Upper lobe of left lung (tissue), 6 donors: ENCODE measurements at regions not wholly inside any gene's neighbourhood (a gene's known extent, or its start where the extent isn't known, plus 50 kb on each side); places are given as distances from the start of the nearest gene placed in this dataset.

Experiments used
- ATAC-seq, 2 donors: fragments of 200-7000 bp; cut with Tn5 transposase; one replicate each; pipeline ENCODE4 v1.9.1; 2022; ENCODE audit warnings: mild to moderate bottlenecking in 2 of 2, moderate library complexity in 2 of 2; ENCODE audit not compliant: low FRiP score in 2 of 2
- DNase-seq, 2 donors: peaks; one replicate each; pipeline ENCODE4 v3.0.0-alpha.2; 2019 to 2020
- H3K27ac ChIP-seq, 4 donors: fragments of 200-600 bp; sonication (generic); one replicate each; pipeline ENCODE4 v1.5.1; 2016 to 2019
- H3K27me3 ChIP-seq, 4 donors: fragments of 200-600 bp; sonication (generic); one replicate each; pipeline ENCODE4 v1.5.1; 2017 to 2019
- H3K36me3 ChIP-seq, 4 donors: fragments of 200-600 bp; sonication (generic); one replicate each; pipeline ENCODE4 v1.5.1; 2016 to 2019
- H3K4me1 ChIP-seq, 4 donors: fragments of 200-600 bp; sonication (generic); one replicate each; pipeline ENCODE4 v1.5.1; 2018 to 2019
- H3K4me3 ChIP-seq, 4 donors: fragments of 200-600 bp; sonication (generic); one replicate each; pipeline ENCODE4 v1.5.1; 2017 to 2019; ENCODE audit warnings: mild to moderate bottlenecking in 2 of 4, moderate library complexity in 1 of 4
- H3K9me3 ChIP-seq, 4 donors: fragments of 200-600 bp; sonication (generic); one replicate each; pipeline ENCODE4 v1.5.1; 2018 to 2019
- EP300 ChIP-seq, 4 donors: sonication (generic); formaldehyde crosslinking; IDR thresholded peaks; one replicate each; pipeline ENCODE4 v1.5.1; 2017; ENCODE audit warnings: antibody characterized with exemption in 4 of 4, control low read depth in 2 of 4
- POLR2A ChIP-seq, 4 donors: fragments of 450-650 bp; IDR thresholded peaks; one replicate each; pipeline ENCODE4 v1.5.1; 2016 to 2017; ENCODE audit warnings: antibody characterized with exemption in 4 of 4, mild to moderate bottlenecking in 2 of 4
- POLR2AphosphoS5 ChIP-seq, 2 donors: sonication (generic); formaldehyde crosslinking; IDR thresholded peaks; one replicate each; pipeline ENCODE4 v1.5.1; 2017; ENCODE audit warnings: antibody characterized with exemption in 2 of 2
- WGBS, 2 donors: methylation state at CpG; one replicate each; pipeline ENCODE4 v1.1.5; 2017 to 2018; 5-methylcytosine and 5-hydroxymethylcytosine counted together
- TF ChIP-seq, protein P1 (sequence below), 6 experiments: fragments of 450-650 bp in 4 of 6; fragments of 200-600 bp in 2 of 6; sonication (generic) in 2 of 6; IDR thresholded peaks; one replicate each; pipeline ENCODE4 v1.5.1; 2016 to 2019; ENCODE audit warnings: antibody characterized with exemption in 6 of 6
- donor health status: DM: no; HTN: no; CAD: no; lungs with moderate emphysema.
- donor health status: DM: no; HTN: yes; CAD: no; lungs with severe emphysema.

DNA sequence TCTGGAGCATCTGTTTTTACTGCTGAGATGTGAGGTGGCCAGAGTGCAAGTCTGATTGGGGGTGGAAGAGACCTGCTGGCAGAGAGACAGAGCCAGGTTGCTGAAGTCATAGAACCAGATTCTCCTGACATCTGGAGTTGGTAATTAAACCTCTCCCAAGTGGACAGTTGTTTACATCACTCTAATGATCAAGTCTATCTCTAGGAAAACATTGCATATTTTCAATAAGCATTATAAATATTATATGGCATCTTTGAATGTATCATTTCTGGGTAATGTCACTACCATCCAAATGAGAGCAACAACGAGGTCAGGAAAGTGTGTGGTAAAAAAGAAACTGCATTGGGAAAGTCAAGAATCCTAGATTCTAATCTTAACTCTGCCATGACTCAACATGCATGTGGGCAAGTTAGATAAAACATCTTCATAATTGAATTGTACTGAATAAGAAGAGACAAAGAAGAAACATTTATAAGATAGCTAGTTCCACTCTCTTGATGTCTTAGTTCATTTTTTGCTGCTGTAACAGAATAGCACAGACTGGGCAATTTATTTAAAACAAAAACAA is 351.2 kb upstream of the API5 start:
- Histone ChIP-seq H3K4me1 (no peaks in the 10 kb centered on the region), H3K4me3 (no peak overlapping the region), H3K36me3 (no peaks in the 10 kb centered on the region), H3K9me3 (no peaks in the 10 kb centered on the region), H3K27me3 (no peaks in the 10 kb centered on the region), H3K27ac (no peak overlapping the region)
- WGBS, 2 donors, result 61 to 64% methylated on average over 1 of the region's 1 CpG
- TF ChIP-seq POLR2AphosphoS5 (IDR thresholded peaks at IDR 0.05) (no peak), POLR2A (IDR thresholded peaks at IDR 0.05) (no peak), EP300 (IDR thresholded peaks at IDR 0.05) (no peak)
- TF ChIP-seq, protein P1, sequence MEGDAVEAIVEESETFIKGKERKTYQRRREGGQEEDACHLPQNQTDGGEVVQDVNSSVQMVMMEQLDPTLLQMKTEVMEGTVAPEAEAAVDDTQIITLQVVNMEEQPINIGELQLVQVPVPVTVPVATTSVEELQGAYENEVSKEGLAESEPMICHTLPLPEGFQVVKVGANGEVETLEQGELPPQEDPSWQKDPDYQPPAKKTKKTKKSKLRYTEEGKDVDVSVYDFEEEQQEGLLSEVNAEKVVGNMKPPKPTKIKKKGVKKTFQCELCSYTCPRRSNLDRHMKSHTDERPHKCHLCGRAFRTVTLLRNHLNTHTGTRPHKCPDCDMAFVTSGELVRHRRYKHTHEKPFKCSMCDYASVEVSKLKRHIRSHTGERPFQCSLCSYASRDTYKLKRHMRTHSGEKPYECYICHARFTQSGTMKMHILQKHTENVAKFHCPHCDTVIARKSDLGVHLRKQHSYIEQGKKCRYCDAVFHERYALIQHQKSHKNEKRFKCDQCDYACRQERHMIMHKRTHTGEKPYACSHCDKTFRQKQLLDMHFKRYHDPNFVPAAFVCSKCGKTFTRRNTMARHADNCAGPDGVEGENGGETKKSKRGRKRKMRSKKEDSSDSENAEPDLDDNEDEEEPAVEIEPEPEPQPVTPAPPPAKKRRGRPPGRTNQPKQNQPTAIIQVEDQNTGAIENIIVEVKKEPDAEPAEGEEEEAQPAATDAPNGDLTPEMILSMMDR (IDR thresholded peaks at IDR 0.05), result no peak
- DNase-seq (no peak), ATAC-seq (no peak)

DNA sequence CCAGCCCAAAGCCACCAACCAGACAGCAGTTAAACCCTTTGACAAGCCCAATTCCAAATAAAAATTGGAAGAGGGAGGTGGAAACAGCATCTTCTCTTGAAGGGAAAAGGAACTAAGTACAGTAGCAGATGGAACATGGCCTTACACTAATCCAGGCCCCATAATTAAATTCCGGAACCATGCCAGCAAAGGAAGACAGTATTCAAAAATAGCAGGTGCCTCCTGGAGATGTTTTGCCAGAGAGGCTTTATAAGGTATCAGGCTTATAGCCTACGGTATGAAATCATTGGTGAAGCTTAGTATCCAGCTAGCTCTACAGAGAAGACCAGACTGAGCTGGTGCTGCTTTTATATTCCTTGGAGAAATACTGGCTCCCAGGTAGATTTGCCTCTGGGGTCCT is 344.1 kb upstream of the API5 start:
- Histone ChIP-seq H3K4me3 (no peak overlapping the region), H3K36me3 (no peaks in the 10 kb centered on the region), H3K4me1 (no peaks in the 10 kb centered on the region), H3K27ac (no peak overlapping the region), H3K9me3 (no peaks in the 10 kb centered on the region), H3K27me3 (no peaks in the 10 kb centered on the region)
- DNase-seq (no peak), ATAC-seq (no peak)
- 89 to 100% methylated on average over 2 of the region's 2 CpGs for WGBS, 2 donors
- TF ChIP-seq EP300 (IDR thresholded peaks at IDR 0.05), result no peak
- no peak for TF ChIP-seq POLR2AphosphoS5 (IDR thresholded peaks at IDR 0.05)
- TF ChIP-seq, protein P1 (IDR thresholded peaks at IDR 0.05), result no peak
- TF ChIP-seq POLR2A (IDR thresholded peaks at IDR 0.05), result no peak

DNA sequence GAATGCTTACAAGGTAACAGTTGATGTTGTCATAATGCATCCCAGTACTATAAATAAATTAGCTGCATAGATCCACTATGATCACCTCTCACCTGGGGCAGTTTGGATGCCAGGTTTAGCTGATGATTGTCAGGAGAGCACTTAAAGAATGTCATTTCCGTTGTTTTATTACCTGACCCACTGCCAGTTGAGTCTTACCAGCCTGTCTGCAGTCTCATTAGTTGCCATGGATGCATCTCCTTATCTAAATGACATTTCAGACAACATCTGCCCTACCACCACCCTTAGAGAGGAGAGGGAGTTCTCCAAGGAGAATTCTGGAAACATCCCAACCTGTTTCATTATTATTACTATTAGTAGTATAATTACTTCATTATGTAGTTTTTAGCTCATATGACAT is 339.1 kb upstream of the API5 start:
- H3K9me3 ChIP-seq, result no peaks in the 10 kb centered on the region
- ATAC-seq (no peak), DNase-seq (no peak)
- H3K27me3 ChIP-seq, result no peaks in the 10 kb centered on the region
- no peaks in the 10 kb centered on the region for H3K4me1 ChIP-seq
- H3K27ac ChIP-seq, result no peak overlapping the region
- H3K36me3 ChIP-seq, result no peaks in the 10 kb centered on the region
- WGBS, 2 donors, result 10 to 22% methylated on average over 1 of the region's 1 CpG
- no peak overlapping the region for H3K4me3 ChIP-seq
- TF ChIP-seq POLR2A (IDR thresholded peaks at IDR 0.05) (no peak), EP300 (IDR thresholded peaks at IDR 0.05) (no peak), POLR2AphosphoS5 (IDR thresholded peaks at IDR 0.05) (no peak)
- TF ChIP-seq, protein P1 (IDR thresholded peaks at IDR 0.05), result no peak

DNA sequence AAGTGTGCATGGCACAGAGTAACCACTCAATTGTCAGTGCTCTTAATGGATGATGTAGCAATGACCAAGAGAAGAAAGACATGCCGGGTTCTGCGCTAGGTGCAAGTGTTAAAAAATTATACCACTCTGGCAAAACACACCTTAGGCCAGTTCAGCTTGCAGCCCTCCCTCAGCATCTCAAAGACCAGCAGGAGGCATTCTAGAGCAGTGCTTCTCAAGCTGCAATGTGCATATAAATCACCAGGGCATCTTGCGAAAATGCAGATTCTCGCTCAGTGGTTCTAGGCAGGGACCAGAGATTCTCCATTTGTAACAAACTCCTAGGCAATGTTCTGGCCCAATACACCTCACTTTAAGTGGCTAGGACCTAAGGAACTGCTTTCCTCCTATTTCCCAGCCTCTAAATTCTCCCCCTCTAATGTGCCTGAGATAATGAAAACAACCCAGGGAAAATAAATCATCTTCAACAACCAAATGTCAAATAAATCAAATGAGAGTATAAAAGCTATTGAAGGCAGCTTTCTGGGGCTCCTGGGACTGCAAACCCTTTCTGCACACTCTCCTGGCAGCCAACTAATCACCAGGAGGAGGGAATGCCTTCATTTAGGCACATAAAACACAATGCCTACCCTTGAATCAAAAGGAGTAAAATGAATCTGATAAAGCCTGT is 337.2 kb upstream of the API5 start:
- Histone ChIP-seq H3K27ac (no peak overlapping the region), H3K36me3 (no peaks in the 10 kb centered on the region), H3K9me3 (no peaks in the 10 kb centered on the region), H3K27me3 (no peaks in the 10 kb centered on the region), H3K4me3 (no peak overlapping the region), H3K4me1 (no peaks in the 10 kb centered on the region)
- DNase-seq (no peak), ATAC-seq (no peak)
- WGBS, 2 donors, result 87 to 90% methylated on average over 4 of the region's 4 CpGs
- TF ChIP-seq POLR2A (IDR thresholded peaks at IDR 0.05) (no peak), POLR2AphosphoS5 (IDR thresholded peaks at IDR 0.05) (no peak), EP300 (IDR thresholded peaks at IDR 0.05) (no peak)
- TF ChIP-seq, protein P1 (IDR thresholded peaks at IDR 0.05), result no peak

DNA sequence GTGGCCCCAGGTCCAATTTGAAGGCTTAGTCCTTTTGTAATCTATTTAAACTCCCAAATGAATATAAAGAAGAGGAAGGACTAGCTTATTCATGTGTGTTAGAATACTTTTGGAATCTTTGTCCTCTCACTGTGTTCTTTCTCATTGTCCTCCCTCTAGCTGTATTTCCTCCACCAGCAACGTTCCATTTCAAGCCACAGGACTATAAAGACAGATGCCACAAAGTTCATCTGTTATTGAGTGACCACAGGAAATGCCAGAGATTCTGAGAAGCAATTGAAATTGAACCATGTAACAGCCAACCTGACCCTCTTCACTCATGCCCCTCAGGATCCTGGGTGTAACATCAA is 336.6 kb upstream of the API5 start:
- Histone ChIP-seq H3K4me3 (no peak overlapping the region), H3K9me3 (no peaks in the 10 kb centered on the region), H3K27me3 (no peaks in the 10 kb centered on the region), H3K36me3 (no peaks in the 10 kb centered on the region), H3K27ac (no peak overlapping the region), H3K4me1 (no peaks in the 10 kb centered on the region)
- no peak for DNase-seq
- ATAC-seq, result no peak
- WGBS, 2 donors, result 21 to 24% methylated on average over 1 of the region's 1 CpG
- TF ChIP-seq POLR2AphosphoS5 (IDR thresholded peaks at IDR 0.05) (no peak), POLR2A (IDR thresholded peaks at IDR 0.05) (no peak), EP300 (IDR thresholded peaks at IDR 0.05) (no peak)
- TF ChIP-seq, protein P1 (IDR thresholded peaks at IDR 0.05), result no peak
